Progenitor cell of endocrine pancreas (in vitro differentiated cells): ENCODE measurements at regions not wholly inside any gene's neighbourhood (a gene's known extent, or its start where the extent isn't known, plus 50 kb on each side); places are given as distances from the start of the nearest gene placed in this dataset.
A peak's percentile ranks its signal among the peaks of the same experiment; 100 is the strongest.

Experiments
- DNase-seq: peaks from one replicate; pipeline ENCODE4 v3.0.0; 2021; ENCODE audit warnings: low spot score; ENCODE audit not compliant: unreplicated experiment
- H3K27ac Mint-ChIP-seq: 2 replicates; pipeline ENCODE4 v1.8.0; 2021; ENCODE audit warnings: mild to moderate bottlenecking, moderate library complexity, mixed read lengths
- H3K27me3 Mint-ChIP-seq: 2 replicates; pipeline ENCODE4 v1.8.0; 2021; ENCODE audit warnings: mixed read lengths
- H3K36me3 Mint-ChIP-seq: 2 replicates; pipeline ENCODE4 v1.8.0; 2022; ENCODE audit warnings: mixed read lengths; ENCODE audit not compliant: insufficient read depth
- H3K4me1 Mint-ChIP-seq: 2 replicates; pipeline ENCODE4 v1.8.0; 2021; ENCODE audit warnings: low read depth, mixed read lengths
- H3K4me3 Mint-ChIP-seq: 2 replicates; pipeline ENCODE4 v1.8.0; 2021; ENCODE audit warnings: low read depth, mild to moderate bottlenecking, moderate library complexity, mixed read lengths
- H3K9me3 Mint-ChIP-seq: 2 replicates; pipeline ENCODE4 v1.8.0; 2021; ENCODE audit warnings: low read depth, mixed read lengths
- CTCF ChIP-seq: fragments of 200-600 bp; sonication (generic); IDR thresholded peaks from one replicate; pipeline ENCODE4 v1.5.0; 2021; ENCODE audit warnings: antibody characterized with exemption, mild to moderate bottlenecking; ENCODE audit not compliant: unreplicated experiment

- H3K4me1 Mint-ChIP-seq: peaks cover 16% of the 10 kb centered on the region
- H3K27ac Mint-ChIP-seq: peak overlapping the region; percentile 63
- no peaks in the 10 kb centered on the region for H3K9me3 Mint-ChIP-seq
- peaks cover 5% of the 10 kb centered on the region for H3K27me3 Mint-ChIP-seq
- DNase-seq: no peak
- TF ChIP-seq CTCF: no peak
- H3K4me3 Mint-ChIP-seq: no peak overlapping the region
- no peaks in the 10 kb centered on the region for H3K36me3 Mint-ChIP-seq
Observed at GRCh38 chr12:67514502-67514901, 134.0 kb upstream of the DYRK2 start.

- Mint-ChIP-seq H3K4me1 (peaks cover 19% of the 10 kb centered on the region), H3K27ac (peak overlapping the region; percentile 71), H3K27me3 (peaks cover 12% of the 10 kb centered on the region), H3K9me3 (no peaks in the 10 kb centered on the region), H3K36me3 (no peaks in the 10 kb centered on the region), H3K4me3 (no peak overlapping the region)
- TF ChIP-seq CTCF: no peak
- no peak for DNase-seq
Observed at GRCh38 chr12:67515679-67516340, 132.7 kb upstream of the DYRK2 start.

- Mint-ChIP-seq H3K27ac (peak overlapping the region; percentile 38), H3K36me3 (no peaks in the 10 kb centered on the region), H3K27me3 (peaks cover 14% of the 10 kb centered on the region), H3K4me1 (peaks cover 22% of the 10 kb centered on the region), H3K4me3 (no peak overlapping the region), H3K9me3 (no peaks in the 10 kb centered on the region)
- no peak for TF ChIP-seq CTCF
- DNase-seq: no peak
Observed at GRCh38 chr12:67517181-67517887, 131.2 kb upstream of the DYRK2 start.

- peaks cover 22% of the 10 kb centered on the region for H3K4me1 Mint-ChIP-seq
- H3K4me3 Mint-ChIP-seq: no peak overlapping the region
- H3K9me3 Mint-ChIP-seq: no peaks in the 10 kb centered on the region
- no peak for DNase-seq
- H3K27ac Mint-ChIP-seq: no peak overlapping the region
- no peaks in the 10 kb centered on the region for H3K36me3 Mint-ChIP-seq
- H3K27me3 Mint-ChIP-seq: peaks cover 11% of the 10 kb centered on the region
- TF ChIP-seq CTCF: no peak
Observed at GRCh38 chr12:67519484-67520433, 128.8 kb upstream of the DYRK2 start.

GRCh38 chr12:67520606-67521005, 127.9 kb upstream of the DYRK2 start:
- no peak overlapping the region for H3K27ac Mint-ChIP-seq
- no peak for DNase-seq
- no peaks in the 10 kb centered on the region for H3K9me3 Mint-ChIP-seq
- peaks cover 22% of the 10 kb centered on the region for H3K4me1 Mint-ChIP-seq
- H3K36me3 Mint-ChIP-seq: no peaks in the 10 kb centered on the region
- H3K27me3 Mint-ChIP-seq: peaks cover 11% of the 10 kb centered on the region
- H3K4me3 Mint-ChIP-seq: no peak overlapping the region
- no peak for TF ChIP-seq CTCF
